HEK293 (cell line): ENCODE measurements at regions not wholly inside any gene's neighbourhood (a gene's known extent, or its start where the extent isn't known, plus 50 kb on each side); places are given as distances from the start of the nearest gene placed in this dataset.

Source experiments
- CTCF ChIA-PET: fragments of 350-600 bp; formaldehyde crosslinking; extraction: SDS; loops from one replicate; lab custom pipeline; 2021; ENCODE audit warnings: antibody characterized with exemption; lab: Yijun Ruan, JAX
- POLR2A ChIA-PET: fragments of 300-600 bp; formaldehyde crosslinking; extraction: SDS; loops from one replicate; lab custom pipeline; 2020; ENCODE audit warnings: antibody characterized with exemption, inconsistent platforms; lab: Yijun Ruan, JAX
- H3K27ac ChIP-seq: fragments of 200-500 bp; sonication (Bioruptor generic); 2 replicates; pipeline ENCODE4 v1.5.1; 2014; ENCODE audit warnings: low read depth, low read length, control low read depth, inconsistent platforms; ENCODE audit errors: extremely low read depth
- H3K36me3 ChIP-seq, 2 experiments: fragments of 200-500 bp in 1 of 2; sonication (Bioruptor generic) in 1 of 2; 1 replicate in 1 of 2; 2 replicates in 1 of 2; pipeline ENCODE4 v1.5.1; 2014 to 2017; ENCODE audit warnings: inconsistent platforms in 2 of 2, low read length in 2 of 2; ENCODE audit not compliant: control insufficient read depth in 2 of 2, insufficient read depth in 1 of 2
- H3K4me1 ChIP-seq: fragments of 200-500 bp; sonication (Bioruptor generic); 2 replicates; pipeline ENCODE4 v1.5.1; 2014; ENCODE audit warnings: mild to moderate bottlenecking, low read length, inconsistent platforms; ENCODE audit not compliant: control insufficient read depth, insufficient read depth
- H3K4me3 ChIP-seq: 2 replicates; pipeline ENCODE4 v1.5.1; 2011; ENCODE audit warnings: low read depth, mild to moderate bottlenecking, control low read depth, low read length, moderate library complexity
- H3K9me3 ChIP-seq: fragments of 200-500 bp; sonication (Bioruptor generic); 2 replicates; pipeline ENCODE4 v1.5.1; 2014; ENCODE audit warnings: low read depth, low read length, inconsistent platforms; ENCODE audit not compliant: control insufficient read depth, insufficient read depth
- BCL11A ChIP-seq: fragments of 450-650 bp; formaldehyde crosslinking; IDR thresholded peaks from 2 replicates; pipeline ENCODE4 v1.5.1; 2016; ENCODE audit warnings: low read depth, missing biosample characterization, missing genetic modification characterization
- PRDM6 ChIP-seq: fragments of 450-650 bp; formaldehyde crosslinking; IDR thresholded peaks from 2 replicates; pipeline ENCODE4 v1.5.1; 2017; ENCODE audit warnings: missing biosample characterization, missing genetic modification characterization
- SP7 ChIP-seq: fragments of 450-650 bp; formaldehyde crosslinking; IDR thresholded peaks from 2 replicates; pipeline ENCODE4 v1.5.1; 2016; ENCODE audit warnings: missing biosample characterization, missing genetic modification characterization
- ZBTB48 ChIP-seq: fragments of 450-650 bp; formaldehyde crosslinking; IDR thresholded peaks from 2 replicates; pipeline ENCODE4 v1.5.1; 2016; ENCODE audit warnings: missing biosample characterization, missing genetic modification characterization
- ZNF175 ChIP-seq: fragments of 450-650 bp; formaldehyde crosslinking; IDR thresholded peaks from 2 replicates; pipeline ENCODE4 v1.5.1; 2016; ENCODE audit warnings: missing biosample characterization, missing genetic modification characterization
- ZNF501 ChIP-seq: fragments of 450-650 bp; formaldehyde crosslinking; IDR thresholded peaks from 2 replicates; pipeline ENCODE4 v1.5.1; 2016; ENCODE audit warnings: missing biosample characterization, missing genetic modification characterization
- ZNF510 ChIP-seq: fragments of 450-650 bp; formaldehyde crosslinking; IDR thresholded peaks from 2 replicates; pipeline ENCODE4 v1.5.1; 2018; ENCODE audit warnings: mild to moderate bottlenecking, missing genetic modification characterization, missing biosample characterization; ENCODE audit not compliant: insufficient replicate concordance
- ZNF514 ChIP-seq: fragments of 450-650 bp; formaldehyde crosslinking; IDR thresholded peaks from 2 replicates; pipeline ENCODE4 v1.5.1; 2016; ENCODE audit warnings: missing biosample characterization, missing genetic modification characterization
- ZNF530 ChIP-seq: fragments of 450-650 bp; formaldehyde crosslinking; IDR thresholded peaks from 2 replicates; pipeline ENCODE4 v1.5.1; 2016; ENCODE audit warnings: low read depth, missing biosample characterization, missing genetic modification characterization
- ZNF560 ChIP-seq: fragments of 450-650 bp; formaldehyde crosslinking; IDR thresholded peaks from 2 replicates; pipeline ENCODE4 v1.5.1; 2017; ENCODE audit warnings: missing biosample characterization, missing genetic modification characterization, borderline replicate concordance
- ZNF785 ChIP-seq: fragments of 450-650 bp; formaldehyde crosslinking; IDR thresholded peaks from 2 replicates; pipeline ENCODE4 v1.5.1; 2016; ENCODE audit warnings: missing biosample characterization, missing genetic modification characterization
- TF ChIP-seq, protein P1 (sequence below): fragments of 450-650 bp; formaldehyde crosslinking; IDR thresholded peaks from 2 replicates; pipeline ENCODE4 v1.5.1; 2016; ENCODE audit warnings: missing biosample characterization, missing genetic modification characterization
- TF ChIP-seq, protein P2 (sequence below): fragments of 450-650 bp; formaldehyde crosslinking; conservative IDR thresholded peaks from 2 replicates; pipeline ENCODE4 v1.5.1; 2016; ENCODE audit warnings: low read depth, missing biosample characterization, missing genetic modification characterization
- TF ChIP-seq, protein P3 (sequence below): fragments of 450-650 bp; formaldehyde crosslinking; IDR thresholded peaks from 2 replicates; pipeline ENCODE4 v1.5.1; 2016; ENCODE audit warnings: missing biosample characterization, missing genetic modification characterization, borderline replicate concordance

- TF ChIP-seq ZNF501 (tag by site-specific recombination) (no peak), ZNF530 (no peak), SP7 (tag by site-specific recombination) (no peak), ZNF514 (no peak), BCL11A (tag by site-specific recombination) (no peak), PRDM6 (tag by site-specific recombination) (no peak)
Observed at GRCh38 chr5:87581661-87582060, 168.9 kb upstream of the CCNH start (continued).

DNA sequence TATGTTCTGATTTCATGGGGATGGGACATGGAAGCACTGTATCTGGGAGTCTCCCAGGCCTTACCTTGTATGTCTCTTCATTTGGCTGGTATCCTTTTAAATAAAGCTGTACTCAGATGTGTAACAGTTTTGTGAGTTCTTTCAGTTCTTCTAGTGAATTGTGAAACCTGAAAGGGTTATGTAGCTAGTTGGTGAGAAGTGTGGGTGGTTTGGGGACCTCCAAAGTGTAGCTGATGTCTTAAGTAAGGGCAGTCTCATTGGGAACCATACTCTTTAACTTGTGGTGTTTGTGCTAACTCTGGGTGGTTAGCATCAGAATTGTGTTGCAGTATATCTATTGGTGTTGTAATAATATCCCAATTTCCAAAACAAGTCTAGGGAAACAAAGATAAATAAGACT is 166.9 kb upstream of the CCNH start:
- no peaks in the 10 kb centered on the region for H3K4me1 ChIP-seq
- H3K36me3 ChIP-seq: no peaks in the 10 kb centered on the region
- H3K4me3 ChIP-seq: no peak overlapping the region
- ChIA-PET POLR2A (no interaction called here), CTCF (no interaction called here)
- no peak overlapping the region for H3K27ac ChIP-seq
- TF ChIP-seq BCL11A (tag by site-specific recombination) (no peak), ZNF510 (tag by site-specific recombination) (no peak), ZNF785 (tag by site-specific recombination) (no peak), ZNF560 (tag by site-specific recombination) (no peak), ZNF175 (no peak), ZBTB48 (tag by site-specific recombination) (no peak)
- TF ChIP-seq, protein P1, sequence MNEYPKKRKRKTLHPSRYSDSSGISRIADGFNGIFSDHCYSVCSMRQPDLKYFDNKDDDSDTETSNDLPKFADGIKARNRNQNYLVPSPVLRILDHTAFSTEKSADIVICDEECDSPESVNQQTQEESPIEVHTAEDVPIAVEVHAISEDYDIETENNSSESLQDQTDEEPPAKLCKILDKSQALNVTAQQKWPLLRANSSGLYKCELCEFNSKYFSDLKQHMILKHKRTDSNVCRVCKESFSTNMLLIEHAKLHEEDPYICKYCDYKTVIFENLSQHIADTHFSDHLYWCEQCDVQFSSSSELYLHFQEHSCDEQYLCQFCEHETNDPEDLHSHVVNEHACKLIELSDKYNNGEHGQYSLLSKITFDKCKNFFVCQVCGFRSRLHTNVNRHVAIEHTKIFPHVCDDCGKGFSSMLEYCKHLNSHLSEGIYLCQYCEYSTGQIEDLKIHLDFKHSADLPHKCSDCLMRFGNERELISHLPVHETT (tag by site-specific recombination): no peak
- TF ChIP-seq, protein P2, sequence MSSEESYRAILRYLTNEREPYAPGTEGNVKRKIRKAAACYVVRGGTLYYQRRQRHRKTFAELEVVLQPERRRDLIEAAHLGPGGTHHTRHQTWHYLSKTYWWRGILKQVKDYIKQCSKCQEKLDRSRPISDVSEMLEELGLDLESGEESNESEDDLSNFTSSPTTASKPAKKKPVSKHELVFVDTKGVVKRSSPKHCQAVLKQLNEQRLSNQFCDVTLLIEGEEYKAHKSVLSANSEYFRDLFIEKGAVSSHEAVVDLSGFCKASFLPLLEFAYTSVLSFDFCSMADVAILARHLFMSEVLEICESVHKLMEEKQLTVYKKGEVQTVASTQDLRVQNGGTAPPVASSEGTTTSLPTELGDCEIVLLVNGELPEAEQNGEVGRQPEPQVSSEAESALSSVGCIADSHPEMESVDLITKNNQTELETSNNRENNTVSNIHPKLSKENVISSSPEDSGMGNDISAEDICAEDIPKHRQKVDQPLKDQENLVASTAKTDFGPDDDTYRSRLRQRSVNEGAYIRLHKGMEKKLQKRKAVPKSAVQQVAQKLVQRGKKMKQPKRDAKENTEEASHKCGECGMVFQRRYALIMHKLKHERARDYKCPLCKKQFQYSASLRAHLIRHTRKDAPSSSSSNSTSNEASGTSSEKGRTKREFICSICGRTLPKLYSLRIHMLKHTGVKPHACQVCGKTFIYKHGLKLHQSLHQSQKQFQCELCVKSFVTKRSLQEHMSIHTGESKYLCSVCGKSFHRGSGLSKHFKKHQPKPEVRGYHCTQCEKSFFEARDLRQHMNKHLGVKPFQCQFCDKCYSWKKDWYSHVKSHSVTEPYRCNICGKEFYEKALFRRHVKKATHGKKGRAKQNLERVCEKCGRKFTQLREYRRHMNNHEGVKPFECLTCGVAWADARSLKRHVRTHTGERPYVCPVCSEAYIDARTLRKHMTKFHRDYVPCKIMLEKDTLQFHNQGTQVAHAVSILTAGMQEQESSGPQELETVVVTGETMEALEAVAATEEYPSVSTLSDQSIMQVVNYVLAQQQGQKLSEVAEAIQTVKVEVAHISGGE (tag by site-specific recombination): no peak
- TF ChIP-seq, protein P3, sequence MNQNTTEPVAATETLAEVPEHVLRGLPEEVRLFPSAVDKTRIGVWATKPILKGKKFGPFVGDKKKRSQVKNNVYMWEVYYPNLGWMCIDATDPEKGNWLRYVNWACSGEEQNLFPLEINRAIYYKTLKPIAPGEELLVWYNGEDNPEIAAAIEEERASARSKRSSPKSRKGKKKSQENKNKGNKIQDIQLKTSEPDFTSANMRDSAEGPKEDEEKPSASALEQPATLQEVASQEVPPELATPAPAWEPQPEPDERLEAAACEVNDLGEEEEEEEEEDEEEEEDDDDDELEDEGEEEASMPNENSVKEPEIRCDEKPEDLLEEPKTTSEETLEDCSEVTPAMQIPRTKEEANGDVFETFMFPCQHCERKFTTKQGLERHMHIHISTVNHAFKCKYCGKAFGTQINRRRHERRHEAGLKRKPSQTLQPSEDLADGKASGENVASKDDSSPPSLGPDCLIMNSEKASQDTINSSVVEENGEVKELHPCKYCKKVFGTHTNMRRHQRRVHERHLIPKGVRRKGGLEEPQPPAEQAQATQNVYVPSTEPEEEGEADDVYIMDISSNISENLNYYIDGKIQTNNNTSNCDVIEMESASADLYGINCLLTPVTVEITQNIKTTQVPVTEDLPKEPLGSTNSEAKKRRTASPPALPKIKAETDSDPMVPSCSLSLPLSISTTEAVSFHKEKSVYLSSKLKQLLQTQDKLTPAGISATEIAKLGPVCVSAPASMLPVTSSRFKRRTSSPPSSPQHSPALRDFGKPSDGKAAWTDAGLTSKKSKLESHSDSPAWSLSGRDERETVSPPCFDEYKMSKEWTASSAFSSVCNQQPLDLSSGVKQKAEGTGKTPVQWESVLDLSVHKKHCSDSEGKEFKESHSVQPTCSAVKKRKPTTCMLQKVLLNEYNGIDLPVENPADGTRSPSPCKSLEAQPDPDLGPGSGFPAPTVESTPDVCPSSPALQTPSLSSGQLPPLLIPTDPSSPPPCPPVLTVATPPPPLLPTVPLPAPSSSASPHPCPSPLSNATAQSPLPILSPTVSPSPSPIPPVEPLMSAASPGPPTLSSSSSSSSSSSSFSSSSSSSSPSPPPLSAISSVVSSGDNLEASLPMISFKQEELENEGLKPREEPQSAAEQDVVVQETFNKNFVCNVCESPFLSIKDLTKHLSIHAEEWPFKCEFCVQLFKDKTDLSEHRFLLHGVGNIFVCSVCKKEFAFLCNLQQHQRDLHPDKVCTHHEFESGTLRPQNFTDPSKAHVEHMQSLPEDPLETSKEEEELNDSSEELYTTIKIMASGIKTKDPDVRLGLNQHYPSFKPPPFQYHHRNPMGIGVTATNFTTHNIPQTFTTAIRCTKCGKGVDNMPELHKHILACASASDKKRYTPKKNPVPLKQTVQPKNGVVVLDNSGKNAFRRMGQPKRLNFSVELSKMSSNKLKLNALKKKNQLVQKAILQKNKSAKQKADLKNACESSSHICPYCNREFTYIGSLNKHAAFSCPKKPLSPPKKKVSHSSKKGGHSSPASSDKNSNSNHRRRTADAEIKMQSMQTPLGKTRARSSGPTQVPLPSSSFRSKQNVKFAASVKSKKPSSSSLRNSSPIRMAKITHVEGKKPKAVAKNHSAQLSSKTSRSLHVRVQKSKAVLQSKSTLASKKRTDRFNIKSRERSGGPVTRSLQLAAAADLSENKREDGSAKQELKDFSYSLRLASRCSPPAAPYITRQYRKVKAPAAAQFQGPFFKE (tag by site-specific recombination): no peak
- no peaks in the 10 kb centered on the region for H3K9me3 ChIP-seq
